ENCODE measurements at regions not wholly inside any gene's neighbourhood (a gene's known extent, or its start where the extent isn't known, plus 50 kb on each side); places are given as distances from the start of the nearest gene placed in this dataset.

GRCh38 chr15:77774350-77774749 is 141.6 kb upstream of the LINGO1 start:
- no peak for TF ChIP-seq CTCF (IDR thresholded peaks at IDR 0.05; ENCODE audit: low read depth, low read length)
- TF ChIP-seq MYC (IDR thresholded peaks at IDR 0.05; ENCODE audit: low read depth, low read length), result no peak
- TF ChIP-seq POLR2A (IDR thresholded peaks at IDR 0.05; ENCODE audit: extremely low read depth, insufficient read length), result no peak

All from NB4 (cell line).